ENCODE measurements at regions not wholly inside any gene's neighbourhood (a gene's known extent, or its start where the extent isn't known, plus 50 kb on each side); places are given as distances from the start of the nearest gene placed in this dataset.

DNA sequence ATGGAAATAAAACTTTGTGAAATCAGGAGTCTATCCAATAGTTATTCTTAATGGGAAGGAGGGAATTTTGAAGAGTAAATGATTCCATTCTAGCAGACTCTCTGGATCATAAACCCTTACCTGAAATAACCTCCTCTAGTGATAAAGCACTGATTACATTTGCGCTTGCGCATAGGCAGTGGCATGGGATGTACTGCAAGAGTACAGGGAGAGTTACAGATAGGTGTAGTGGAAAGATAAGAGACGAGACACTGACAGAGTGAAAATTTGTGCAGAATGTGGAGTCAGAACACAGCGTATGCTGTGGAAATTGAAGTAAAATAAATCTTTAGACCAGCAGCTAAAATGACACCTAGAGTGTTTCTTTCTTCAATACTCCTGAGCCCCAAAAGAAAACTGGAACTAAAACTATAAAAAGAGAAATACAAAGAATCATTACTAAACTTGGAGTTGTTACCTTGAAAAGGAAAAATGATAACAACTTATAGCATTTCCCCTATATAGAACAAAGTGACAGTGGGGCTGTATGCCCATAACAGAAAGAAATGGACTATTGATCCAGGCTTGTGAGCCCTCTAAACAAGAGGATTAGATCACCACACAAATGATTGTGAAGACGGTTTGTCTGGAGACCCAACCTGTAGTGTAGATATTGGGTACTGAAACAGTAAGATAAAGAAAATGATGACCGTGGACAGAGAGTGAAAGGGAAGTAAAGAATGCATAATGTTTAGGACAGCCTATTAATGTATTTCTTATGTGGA is 1471.2 kb upstream of the NUDT12 start:
- DNase-seq (ENCODE audit: low spot score) = no peak

DNA sequence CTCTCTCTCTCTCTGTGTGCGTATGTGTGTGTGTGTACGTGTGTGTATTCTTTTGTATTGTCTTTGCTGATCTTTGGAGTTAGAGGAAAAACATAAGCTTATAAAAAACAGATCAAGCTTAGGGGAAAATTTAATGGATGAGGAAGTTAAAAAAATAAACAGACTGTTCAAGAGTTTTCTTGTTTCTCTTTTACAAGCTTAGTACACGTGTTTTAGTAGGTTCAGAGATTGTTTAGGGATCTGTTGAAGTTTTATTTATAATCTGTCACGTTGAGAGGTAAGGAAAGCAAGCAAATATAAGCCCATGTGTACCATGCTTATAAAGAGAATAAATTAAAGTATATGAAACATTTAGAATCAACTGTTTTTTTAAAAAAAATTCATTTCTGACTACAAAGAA is 1470.3 kb upstream of the NUDT12 start:
- no peak for DNase-seq (ENCODE audit: low spot score)

DNA sequence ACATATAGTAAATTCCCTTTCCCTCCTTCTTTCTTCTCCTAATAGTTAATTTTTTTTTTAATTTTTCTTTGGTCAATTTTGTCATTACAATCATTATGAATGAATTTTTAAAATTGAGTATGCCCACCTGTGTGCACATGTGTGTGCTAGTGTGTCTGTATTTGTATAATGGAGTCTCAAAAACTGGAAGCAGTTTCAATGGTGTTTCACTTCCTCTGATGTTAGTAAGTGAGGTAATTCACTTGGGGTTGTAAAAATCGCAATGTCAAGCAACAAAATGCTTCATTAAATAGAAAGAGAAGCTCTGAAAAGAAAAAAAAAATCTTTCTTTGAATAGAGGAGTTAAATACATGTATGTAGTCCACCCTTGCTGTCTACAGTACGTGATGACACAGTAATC is 1467.6 kb upstream of the NUDT12 start:
- no peak for DNase-seq (ENCODE audit: low spot score)

DNA sequence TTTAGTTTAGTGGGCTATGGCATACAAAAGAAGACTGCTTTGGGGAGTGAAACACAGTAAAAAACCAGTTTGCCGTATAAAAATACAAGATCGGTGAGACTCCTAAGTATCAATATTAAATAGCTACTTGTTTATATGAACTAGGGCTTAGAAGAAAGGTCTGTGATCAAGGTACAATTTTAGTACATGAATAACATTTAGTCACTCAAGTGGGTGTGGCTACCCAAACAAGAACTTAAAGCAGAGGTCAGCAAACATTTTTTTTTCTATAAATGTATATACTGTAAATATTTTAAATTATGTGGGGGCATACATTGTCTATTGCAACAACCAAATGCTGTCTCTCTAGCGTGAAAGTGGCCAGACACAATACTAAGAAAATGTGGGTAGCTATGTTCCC is 1452.5 kb upstream of the NUDT12 start:
- DNase-seq (ENCODE audit: low spot score) = no peak

DNA sequence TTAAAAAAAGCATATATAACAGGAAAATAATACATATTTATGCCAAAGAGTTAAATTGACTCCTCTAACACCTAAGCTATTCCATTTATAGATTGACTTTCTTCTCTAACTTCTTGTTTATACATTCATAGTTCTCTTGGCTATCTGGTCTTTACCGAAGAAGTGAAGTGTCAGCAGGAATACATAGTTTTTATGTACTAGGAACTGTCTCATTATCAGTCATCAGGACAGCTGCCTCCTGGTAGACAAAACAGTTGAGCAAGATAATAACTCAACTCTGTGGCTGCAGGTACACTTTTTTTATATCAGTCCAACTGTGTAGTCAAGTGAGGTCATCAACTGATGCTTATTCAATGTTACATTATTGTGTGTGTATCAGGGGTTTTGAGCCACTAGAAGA is 1436.0 kb upstream of the NUDT12 start:
- no peak for DNase-seq (ENCODE audit: low spot score)

DNA sequence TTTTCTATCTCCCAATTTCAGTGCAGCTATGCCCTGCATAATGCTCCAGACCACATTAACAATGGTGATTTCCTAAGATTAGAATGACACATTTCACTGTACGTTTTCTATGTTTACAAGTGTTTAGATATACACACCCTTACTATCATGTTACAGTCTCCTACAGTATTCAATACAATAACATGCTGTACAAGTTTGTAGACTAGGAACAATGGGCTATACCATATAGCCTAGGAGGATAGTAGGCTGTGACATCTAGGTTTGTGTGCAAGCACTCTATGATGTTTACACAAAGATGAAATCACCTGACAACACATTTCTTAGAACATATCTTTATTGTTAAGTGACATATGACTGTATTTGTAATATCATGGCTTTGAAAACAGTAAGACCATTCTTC is 1435.6 kb upstream of the NUDT12 start:
- no peak for DNase-seq (ENCODE audit: low spot score)

DNA sequence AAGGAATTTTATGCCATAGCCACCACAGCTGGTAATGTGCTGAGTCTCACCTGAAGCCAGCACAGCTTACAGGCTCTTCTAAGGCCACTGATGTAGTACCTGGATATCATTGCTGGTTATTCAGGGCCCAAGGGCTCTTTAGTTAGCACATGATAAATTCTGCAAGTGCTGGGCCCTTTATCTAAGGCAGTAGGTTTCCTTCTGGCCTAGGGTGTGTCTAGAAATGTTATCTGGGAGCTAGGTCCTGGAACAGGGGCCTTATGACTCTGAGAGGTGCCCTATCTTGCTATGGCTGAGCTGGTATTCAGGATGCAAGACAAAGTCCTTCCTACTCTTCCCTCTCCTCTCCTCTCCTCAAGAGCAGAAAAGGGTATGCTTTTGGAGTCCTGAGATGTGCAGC is 1424.5 kb upstream of the NUDT12 start:
- DNase-seq (ENCODE audit: low spot score) = no peak

DNA sequence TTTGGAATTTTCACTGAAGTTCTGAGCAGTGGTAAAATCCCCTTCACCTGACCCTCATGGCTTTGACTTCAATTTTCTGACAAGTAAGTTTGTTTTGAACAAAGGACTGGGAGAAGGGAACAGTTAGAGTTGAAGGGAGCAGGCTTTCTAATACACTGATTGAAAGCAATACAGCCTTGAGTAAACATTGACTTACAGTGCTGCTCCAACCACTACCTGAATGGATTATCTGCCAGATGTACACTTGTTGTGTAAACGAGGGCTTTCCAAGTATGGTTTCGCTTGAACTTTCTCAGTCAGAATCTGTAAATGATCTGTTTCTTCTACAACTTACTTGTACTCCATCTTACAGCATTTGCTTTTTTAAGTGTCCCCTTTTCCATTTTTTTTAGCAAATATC is 1414.9 kb upstream of the NUDT12 start:
- no peak for DNase-seq (ENCODE audit: low spot score)

DNA sequence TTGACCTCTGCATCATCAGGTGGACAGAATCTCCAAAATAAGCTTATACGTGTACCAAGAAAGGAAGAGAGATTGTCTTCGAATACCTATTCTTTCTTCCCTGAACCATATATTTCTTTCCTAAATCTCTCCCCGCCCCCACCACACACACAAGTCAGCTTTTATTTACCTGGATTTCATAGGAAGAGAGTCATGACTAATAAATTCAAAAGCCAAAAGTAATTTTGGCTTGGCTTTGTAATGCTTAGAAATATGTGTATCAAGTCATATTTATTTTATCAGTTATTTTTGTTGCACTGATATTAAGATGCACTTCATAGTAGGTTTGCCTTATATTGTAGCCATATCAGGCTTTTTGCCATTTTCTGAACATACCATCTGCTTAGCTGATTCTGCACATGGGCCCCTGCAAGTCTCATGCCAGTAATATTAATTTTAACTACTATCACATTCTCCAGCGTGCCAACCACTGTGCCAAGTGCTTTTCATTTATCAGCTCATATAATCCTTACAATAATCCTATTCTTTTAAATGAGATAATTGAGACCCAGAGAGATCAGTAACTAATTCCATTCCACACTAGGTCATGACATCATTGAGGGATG is 1405.3 kb upstream of the NUDT12 start:
- no peak for DNase-seq (ENCODE audit: low spot score)

DNA sequence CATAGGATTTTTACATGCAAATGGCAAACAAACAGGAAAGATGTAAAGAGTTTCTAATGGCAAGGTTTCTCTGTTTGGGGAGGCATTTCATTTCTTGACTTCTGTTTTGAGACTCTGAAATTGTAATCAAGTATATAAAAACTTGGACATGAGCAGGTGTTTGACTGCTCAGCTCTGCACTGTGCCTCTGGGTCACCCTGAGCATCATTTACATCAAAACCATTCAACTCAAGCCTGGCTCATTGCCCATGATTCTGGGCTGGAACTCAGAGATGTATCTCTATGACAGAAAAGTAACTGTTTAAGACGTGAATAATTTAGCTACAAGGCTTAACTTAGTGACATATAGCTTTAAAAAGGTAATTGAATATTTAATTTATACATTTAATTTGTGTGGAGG is 1402.4 kb upstream of the NUDT12 start:
- no peak for DNase-seq (ENCODE audit: low spot score)

DNA sequence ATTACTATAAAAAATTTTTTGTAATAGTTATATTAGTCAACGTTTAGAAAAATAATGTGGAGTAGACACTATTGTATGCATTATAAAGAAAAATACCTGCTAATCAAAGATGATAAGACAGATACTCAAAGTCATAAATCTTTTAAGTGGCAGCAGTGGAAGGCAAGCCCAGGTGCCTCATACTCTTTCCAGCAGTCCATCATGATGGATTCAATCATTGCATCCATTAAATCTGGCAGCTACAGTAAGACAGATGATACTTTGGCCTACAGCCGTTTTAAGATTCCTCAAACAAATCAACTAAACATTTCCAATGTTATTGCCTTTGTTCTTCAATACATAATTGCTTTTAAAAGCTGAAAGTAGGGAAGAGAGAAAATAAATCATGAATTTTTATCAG is 1392.9 kb upstream of the NUDT12 start:
- no peak for DNase-seq (ENCODE audit: low spot score)

DNA sequence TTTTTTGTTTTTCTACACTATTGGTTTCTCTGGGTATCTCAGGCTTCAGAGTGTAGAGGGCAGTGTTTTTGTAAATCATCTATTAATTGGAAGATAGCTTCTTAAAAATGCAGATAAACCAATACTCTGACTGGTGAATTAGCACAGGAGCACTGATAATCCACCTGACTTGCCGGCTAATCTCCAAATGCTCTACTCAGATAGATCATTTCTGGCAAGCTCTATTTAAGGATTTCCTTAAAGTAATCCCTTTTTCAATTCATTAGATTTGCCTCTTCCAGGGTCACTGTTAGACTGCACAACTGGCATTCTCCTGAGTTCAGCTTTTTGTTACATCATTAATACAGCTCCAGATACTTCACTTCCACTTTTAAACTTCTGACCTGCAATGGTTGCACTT is 1390.3 kb upstream of the NUDT12 start:
- no peak for DNase-seq (ENCODE audit: low spot score)

DNA sequence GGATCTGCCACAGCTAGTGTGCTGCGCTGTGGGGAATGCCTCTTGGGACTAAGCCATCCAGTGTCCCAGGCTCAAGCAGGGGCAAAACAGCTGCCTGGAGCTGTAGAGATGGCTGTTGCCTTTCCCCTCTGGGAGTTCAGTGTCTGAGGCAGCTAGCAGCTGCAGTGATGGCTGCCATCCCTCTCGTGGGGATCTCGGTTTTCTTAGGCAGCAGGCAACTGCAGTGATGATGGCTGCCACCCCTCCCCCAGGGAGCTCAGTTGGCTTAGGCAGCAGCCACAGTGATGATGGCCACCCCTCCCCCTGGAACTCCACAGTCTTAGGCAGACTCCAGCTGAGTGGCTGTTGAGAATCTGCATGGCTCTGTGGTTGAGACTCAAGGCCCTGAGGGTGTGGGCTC is 1389.2 kb upstream of the NUDT12 start:
- DNase-seq (ENCODE audit: low spot score) = no peak

DNA sequence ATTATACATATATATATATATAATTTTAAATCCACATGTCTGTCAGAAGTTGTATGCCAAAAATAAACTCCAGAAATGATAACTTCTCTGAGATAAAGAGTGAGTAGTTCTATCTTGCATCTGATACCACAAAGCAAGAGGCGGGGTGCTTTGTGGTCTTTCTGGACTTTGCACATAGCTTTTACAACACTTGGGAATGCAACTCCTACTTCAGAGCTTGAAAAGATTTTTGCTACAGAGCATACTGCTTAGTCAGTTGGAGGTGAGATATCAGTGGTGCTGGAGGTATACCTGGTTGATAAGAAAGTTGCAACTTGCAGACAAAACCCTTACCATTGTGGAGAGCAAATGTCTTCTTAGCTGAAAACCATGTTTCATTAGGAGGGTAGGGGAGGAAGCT is 1384.5 kb upstream of the NUDT12 start:
- no peak for DNase-seq (ENCODE audit: low spot score)

DNA sequence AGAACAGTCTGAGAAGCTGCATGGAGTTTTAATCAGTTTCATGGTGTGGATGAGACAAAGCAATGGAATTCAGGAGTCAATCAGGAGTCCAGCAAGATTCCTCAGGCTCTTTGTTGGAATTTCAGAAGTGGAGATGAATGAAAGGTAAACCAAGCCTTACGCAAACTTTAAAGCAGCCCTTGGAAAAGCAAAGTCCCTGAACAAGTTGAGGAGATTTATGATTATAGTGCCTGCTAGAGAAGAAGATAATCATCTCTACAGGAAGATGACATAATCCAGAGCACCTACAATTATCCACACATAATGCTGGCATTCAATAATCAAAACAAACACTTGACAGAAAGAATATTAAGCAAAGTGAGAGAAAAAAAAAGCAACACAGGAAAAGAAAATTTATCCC is 1380.1 kb upstream of the NUDT12 start:
- DNase-seq (ENCODE audit: low spot score) = no peak

DNA sequence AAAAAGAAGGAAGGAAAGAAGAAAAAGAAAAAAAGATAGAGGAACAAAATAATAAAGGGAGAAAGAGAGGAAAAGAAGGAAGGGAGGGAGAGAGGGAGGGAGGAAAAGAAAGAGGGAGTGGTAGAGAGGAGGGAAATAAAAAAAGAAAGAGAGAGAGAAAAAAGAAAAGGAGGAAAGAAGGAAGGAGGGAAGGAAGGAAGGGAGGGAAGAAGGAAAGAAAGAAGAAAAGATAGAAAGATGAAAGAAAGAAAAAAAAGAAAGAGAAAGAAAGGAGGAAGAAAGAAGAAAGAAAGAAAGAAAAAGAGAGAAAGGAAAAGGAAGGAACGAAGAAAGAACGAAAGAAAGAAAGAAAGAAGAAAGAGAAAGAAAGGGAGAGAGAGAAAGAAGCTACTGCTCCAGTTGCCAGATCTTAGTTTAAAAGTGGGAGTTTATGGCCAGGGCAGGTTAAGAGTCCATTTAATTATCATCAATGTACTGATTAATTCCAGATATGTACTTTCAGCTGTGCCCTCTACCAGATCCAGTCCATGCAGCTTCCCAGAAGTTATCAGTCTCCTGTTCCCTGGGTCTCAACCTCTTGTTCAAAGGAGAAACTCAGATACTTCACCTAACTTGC is 1378.5 kb upstream of the NUDT12 start:
- DNase-seq (ENCODE audit: low spot score) = no peak

DNA sequence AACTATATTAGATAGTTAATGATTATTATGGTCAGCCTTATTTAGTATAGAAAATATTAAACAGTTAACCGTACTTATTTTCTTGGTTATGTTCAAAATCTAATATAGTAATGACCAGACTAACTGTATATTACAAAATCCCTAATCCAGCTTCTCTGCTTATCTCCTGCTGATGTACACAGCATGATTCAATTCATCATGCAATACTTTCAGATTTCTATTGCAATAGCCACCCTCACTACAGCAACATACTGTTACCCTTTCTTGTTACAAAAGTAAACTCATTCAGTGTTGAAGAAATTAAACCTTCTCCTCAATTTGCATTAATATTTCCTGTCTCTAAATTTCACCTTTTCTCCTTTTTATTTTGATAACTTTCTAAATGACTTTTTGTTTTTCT is 1375.0 kb upstream of the NUDT12 start:
- no peak for DNase-seq (ENCODE audit: low spot score)

DNA sequence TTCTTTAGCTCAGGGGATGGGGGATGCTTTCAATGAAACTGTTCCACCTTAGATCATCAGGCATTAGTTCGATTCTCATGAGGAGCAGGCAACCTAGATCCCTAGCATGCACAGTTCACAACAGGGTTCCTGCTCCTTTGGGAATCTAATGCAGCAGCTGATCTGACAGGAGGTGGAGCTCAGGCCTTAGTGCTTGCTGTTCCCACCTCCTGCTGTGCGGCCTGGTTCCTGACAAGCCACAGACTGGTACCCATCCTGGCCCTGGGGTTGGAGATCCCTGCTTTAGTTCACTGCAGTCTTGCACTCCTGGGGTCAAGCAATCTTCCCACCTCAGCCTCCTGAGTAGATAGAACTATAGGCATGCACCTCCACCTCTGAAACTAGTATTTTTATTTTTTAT is 1369.8 kb upstream of the NUDT12 start:
- no peak for DNase-seq (ENCODE audit: low spot score)

DNA sequence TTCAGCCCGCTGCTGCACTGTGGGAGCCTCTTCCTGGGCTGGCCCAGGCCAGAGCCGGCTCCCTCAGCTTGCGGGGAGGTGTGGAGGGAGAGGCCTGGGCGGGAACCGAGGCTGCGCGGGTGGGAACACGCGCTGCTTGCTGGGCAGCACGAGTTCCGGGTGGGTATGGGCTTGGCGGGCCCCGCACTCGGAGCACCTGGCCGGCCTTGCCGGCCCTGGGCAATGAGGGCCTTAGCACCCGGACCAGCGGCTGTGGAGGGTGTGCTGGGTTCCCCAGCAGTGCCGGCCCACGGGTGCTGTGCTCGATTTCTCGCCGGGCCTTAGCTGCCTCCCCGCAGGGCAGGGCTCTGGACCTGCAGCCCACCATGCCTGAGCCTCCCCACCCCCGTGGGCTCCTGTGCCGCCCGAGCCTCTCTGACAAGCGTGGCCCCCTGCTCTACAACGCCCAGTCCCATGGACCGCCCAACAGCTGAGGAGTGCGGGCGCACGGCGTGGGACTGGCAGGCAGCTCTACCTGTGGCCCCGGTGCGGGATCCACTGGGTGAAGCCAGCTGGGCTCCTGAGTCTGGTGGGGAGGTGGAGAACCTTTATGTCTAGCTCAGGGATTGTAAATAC is 1366.4 kb upstream of the NUDT12 start:
- no peak for DNase-seq (ENCODE audit: low spot score)

DNA sequence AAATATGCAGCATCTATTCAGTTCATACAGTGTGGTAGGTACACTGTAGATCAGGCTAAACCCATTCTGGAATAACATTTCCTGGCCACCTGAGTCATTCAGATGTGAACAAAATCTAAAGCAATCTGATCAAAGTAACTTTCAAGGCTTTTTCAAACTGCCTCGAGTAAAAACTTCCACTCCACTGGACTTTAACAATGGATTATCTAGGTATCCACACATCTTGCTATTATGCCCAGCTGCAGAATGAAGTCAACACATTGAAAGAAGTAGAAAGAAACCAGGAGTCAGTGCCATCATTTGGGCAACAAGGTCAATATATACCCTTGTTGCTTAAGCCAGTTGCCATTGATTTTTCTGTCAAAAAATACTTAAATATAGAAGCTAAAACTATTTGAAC is 1352.6 kb upstream of the NUDT12 start:
- DNase-seq (ENCODE audit: low spot score) = no peak

DNA sequence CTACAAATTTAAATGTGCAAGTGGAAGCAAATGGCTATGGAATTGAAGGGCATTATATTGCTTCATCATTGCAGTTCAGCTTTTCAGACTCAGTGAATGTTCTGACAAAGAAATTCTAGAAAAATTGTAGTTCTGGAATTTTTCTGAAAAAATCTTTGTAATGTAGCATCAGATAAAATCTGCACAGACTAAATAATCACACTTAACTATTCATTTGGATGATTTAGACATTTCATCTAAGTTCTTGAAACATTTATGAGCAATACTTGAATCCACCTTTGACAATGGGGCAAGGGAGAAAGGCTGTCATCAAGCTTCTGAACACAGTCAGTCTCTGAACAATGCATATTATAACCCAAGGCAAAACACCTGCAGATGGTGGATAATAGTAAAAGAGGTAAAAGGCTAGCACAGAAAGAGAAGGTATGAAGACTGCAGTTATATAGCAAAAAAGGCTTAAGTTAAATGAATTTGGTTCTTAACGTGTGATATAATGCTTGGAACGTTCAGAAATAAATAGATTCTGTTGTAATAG is 1352.0 kb upstream of the NUDT12 start:
- DNase-seq (ENCODE audit: low spot score) = no peak

DNA sequence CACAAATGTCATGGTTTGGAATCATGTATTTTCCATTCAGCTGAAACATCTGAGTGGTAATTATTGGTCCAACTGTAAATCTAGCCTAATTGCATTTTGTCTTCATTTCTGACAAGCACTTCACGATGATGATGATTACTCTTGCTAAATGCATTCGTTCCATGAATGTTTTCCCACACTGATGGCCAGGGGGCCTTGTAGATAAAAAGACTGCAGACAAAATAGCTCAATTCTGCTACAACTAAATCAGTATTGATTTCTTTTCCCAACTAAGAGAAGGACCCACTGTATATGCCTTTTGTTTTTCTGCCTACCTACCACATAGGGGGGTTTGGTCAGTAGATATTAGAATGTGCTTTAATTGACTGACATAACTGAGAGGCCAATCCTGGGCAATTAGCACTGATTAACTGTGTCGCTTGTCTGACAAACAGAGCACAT is 1351.3 kb upstream of the NUDT12 start:
- no peak for DNase-seq (ENCODE audit: low spot score)

DNA sequence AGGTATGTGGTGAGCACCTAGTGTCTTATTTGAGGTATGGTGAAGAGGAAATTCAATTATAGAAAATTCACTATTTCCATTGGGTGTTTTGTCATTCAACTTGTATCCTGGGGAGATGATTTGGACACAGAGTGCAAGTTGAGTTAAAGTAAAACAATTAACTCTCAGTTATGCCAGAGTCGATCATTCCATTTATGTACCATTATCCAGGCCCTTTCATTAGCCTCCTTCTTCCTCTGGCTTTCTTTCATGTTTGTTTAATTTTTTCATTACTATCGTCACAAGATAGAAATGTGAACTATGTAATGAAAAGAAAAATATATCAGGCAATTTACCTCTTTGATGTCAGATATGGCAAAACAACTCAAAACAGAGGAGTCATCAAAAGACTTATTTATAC is 1347.2 kb upstream of the NUDT12 start:
- DNase-seq (ENCODE audit: low spot score) = no peak

Data from CD4-positive, alpha-beta T cell treated with Interleukin-6 at 100 ng/mL for 8 hours (primary cell).